HG03025 (cell line): ENCODE measurements at regions not wholly inside any gene's neighbourhood (a gene's known extent, or its start where the extent isn't known, plus 50 kb on each side); places are given as distances from the start of the nearest gene placed in this dataset.
"Not testable (repeated sequence)": the region's sequence is repeated elsewhere in the genome, so short reads cannot be mapped to it uniquely, and the experiment has no call there.

Experiments used
- ATAC-seq: cut with Tn5 transposase; IDR thresholded peaks from one replicate; pipeline ENCODE4 v1.9.1; 2021; ENCODE audit warnings: mild to moderate bottlenecking, moderate library complexity; ENCODE audit not compliant: unreplicated experiment, low FRiP score

- ATAC-seq = no peak
These were observed 1823.5 kb upstream of the LRRTM1 start for GRCh38 chr2:82128051-82128450.

DNA sequence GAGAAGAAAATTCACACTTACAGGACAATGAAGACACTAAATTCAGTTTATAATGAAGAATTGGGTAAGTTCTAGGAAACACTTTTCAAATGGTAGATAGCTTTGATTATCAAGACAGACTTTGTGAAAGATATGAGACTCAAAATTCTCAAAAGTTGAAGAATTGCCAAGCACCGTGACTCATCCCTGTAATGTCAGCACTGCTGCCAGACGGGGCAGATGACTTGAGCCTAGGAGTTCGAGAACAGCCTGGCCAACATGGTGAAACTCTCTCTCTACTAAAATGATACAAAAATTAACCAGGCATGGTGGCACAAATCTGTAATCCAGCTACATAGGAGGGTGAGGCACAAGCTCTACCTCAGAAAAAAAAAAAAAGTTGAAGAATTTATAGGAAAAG lies 1820.1 kb upstream of the LRRTM1 start:
- no peak for ATAC-seq

GRCh38 chr2:82120654-82121053 lies 1816.1 kb upstream of the LRRTM1 start:
- ATAC-seq = no peak

GRCh38 chr2:82120115-82120514 lies 1815.6 kb upstream of the LRRTM1 start:
- ATAC-seq = no peak

- no peak for ATAC-seq
These were observed 1804.9 kb upstream of the LRRTM1 start for GRCh38 chr2:82109418-82109817.

GRCh38 chr2:82098617-82099016 lies 1794.1 kb upstream of the LRRTM1 start:
- ATAC-seq = no peak

DNA sequence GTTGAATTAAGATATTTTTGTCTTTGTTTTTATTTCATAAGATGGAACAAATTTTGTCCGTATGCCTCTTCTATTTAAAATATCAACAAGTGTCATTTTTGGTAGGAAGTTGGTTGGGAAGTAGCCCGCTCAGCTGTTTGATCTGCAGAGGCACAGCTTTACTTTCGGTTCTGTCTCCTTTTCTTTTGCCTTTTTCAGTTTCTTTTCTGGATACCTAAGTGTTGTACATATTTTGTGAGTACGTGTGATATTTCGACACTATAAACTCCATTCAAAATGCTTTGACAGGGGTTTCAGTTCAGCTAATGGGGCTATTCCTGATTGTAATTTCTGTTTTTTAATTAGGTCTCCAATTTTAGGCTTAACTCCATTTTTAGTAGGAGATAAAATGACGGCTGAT lies 1785.0 kb upstream of the LRRTM1 start:
- ATAC-seq = no peak

- ATAC-seq = no peak
These were observed 1780.3 kb upstream of the LRRTM1 start for GRCh38 chr2:82084679-82085392.

DNA sequence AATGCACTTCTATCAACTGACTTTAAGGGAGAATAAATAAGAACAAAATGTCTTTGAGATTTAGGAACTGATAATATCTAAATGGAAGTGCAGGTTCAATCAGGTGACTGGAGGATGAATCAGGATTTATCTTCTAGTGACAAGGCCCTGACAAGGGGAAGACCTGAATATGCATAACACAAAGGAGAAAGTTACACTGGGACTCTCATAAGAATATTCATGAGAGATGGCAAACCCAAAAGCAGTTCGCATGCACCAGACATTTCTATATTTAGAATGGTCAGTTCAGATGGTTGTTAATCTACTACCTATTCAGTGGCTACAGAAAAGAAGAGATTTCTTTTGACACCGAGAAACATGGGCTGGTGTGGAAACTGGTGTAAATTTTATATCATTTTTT lies 1771.3 kb upstream of the LRRTM1 start:
- ATAC-seq = no peak

DNA sequence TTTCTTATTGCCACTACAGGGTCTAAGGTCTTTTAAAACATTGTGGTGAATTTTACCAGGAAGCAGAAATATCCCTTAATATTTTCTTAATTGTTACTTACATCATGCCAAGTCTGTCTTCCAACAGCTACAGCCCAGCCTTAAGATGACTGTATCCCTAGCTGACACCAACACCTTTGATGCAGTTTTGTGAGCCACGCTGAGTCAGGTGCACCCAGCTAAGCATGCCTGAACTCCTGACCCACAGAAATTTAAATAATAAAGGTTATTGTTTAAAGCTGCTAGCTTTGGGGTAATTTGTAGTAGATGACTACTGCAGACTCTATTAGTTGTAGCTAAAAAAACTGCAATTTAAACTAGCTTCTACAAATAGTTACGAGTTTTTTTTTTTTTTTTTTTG lies 1757.9 kb upstream of the LRRTM1 start:
- ATAC-seq = no peak

DNA sequence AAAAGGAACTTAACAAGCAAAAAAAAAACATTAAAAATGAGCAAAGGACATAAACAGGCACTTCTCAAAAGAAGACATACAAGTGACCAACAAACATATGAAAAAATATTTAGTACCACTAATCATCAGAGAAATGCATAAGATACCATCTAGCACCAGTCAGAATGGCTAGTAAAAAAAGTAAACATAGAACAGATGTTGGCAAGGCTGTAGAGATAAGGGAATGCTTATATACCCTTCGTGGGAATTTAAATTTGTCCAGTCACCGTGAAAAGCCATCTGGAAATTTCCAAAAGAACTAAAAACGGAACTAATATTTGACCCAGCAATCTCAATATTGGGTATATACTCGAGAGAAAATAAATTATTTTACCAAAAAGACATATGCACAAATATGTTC lies 1751.3 kb upstream of the LRRTM1 start:
- no peak for ATAC-seq

DNA sequence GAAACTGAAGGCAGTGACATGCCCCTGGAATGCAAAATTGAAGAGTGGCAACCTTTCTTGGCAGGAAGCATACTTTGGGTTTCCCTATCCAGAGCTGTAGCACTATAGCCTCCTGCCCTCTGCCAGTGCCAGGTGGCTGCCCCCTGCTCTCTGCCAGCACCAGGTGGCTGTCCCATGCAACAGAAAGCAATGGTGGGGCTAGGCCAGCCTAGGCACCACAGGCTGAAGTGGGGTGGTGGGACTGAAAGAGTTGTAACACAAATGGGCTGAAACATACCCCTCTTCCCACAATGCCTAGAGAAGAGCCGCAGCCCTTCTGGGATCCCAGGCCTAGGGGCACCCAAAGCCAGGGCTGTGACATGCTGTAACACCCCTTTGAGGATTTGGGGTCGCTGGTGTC lies 1739.3 kb upstream of the LRRTM1 start:
- no peak for ATAC-seq

DNA sequence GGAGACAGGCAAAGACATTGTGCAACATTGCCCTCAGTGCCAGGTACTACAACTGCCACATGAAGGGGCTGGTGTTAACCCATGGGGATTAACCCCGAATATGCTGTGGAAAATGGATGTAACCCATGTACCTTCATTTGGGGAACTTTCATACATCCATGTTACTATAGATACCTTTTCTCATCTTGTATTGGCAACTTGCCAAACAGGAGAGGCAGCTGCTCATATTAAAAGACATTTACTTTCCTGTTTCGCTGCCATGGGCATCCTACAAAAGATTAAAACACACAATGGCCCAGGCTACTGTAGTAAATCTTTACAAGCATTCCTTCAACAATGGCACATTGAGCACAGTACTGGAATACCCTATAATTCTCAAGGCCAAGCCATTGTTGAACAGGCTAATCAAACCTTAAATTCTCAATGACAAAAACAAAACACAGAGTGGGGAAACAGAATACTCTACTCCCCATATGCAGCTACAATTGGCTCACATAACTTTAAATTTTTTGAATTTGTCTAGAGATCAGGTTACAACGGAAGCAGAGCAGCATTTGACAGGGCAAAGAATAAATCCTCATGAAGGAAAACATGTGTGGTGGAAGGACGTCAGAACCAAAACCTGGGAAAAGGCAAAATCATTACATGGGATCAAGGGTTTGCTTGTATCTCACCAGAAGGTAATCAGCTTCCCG lies 1723.5 kb upstream of the LRRTM1 start:
- no peak for ATAC-seq

GRCh38 chr2:82023710-82024109 lies 1719.2 kb upstream of the LRRTM1 start:
- ATAC-seq = no peak

DNA sequence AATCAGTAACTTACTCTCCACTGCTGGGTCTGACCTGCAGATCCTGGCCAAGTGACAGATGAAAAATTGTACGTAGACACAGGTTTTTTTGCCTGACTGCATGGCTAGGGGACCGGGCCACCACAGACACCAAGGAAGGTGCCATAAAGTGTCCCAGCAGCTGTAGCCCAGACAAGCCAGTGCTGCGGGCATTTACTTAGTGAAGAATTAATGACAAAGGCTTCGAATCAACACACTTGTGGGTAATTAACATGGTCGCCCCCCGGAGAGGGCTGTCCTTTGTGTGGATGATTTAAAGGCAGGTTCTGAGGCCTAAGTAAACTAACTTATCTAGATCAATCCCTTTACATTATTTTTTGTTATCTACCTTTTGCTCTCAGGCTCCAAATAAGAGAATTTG lies 1709.1 kb upstream of the LRRTM1 start:
- no peak for ATAC-seq

- no peak for ATAC-seq
These were observed 1702.6 kb upstream of the LRRTM1 start for GRCh38 chr2:82007071-82007664.

DNA sequence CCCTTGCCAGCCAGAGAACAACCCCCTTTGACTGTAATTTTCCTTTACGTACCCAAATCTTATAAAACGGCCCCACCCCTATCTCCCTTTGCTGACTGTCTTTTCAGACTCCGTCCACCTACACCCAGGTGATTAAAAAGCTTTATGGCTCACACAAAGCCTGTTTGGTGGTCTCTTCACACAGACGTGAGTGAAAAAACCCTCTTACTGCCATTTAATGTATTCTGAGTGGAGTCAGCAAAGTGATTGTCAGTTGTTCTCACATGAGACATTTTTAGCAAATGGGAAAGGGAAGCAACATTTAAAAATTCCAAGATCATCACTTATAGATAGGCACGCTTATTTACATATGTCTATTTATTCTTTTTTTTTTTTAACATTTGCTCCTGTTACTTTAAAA lies 1701.3 kb upstream of the LRRTM1 start:
- ATAC-seq = not testable (repeated sequence)

DNA sequence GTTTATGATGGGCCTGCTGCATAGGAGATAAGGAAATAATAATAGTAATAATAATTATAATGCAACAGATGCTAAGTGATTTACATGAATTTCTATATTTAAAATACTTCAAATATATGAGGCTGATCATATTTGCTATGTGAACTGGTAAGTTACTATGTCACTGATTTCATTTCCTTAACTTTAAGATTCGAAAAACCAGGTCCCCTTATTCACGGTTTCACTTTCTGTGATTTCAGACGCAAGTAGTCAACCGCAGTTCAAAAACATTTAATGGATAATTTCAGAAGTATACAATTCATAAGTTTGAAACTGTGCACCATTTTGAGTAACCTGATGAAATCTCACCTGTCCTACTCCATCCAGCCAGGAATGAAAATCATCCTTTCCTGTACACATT lies 1697.1 kb upstream of the LRRTM1 start:
- ATAC-seq = no peak

DNA sequence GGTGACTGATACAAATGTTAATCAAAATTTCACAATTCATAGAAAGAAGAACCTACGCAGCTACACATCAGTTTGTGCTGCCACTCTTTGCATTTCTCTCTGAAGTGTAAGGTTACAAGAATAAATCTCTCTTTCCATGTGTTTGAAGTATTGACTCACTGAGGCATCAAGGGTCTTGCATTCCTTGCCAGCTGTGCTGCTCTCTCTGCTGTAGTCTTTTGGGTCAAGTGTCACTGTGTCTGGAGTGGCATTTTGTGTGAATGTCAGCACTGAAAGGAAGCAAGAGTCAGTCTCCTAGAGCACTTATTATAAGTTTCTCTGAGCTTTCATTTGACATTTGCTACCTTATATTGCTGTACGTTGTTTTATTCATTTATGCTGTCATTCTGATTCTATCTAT lies 1696.1 kb upstream of the LRRTM1 start:
- no peak for ATAC-seq

DNA sequence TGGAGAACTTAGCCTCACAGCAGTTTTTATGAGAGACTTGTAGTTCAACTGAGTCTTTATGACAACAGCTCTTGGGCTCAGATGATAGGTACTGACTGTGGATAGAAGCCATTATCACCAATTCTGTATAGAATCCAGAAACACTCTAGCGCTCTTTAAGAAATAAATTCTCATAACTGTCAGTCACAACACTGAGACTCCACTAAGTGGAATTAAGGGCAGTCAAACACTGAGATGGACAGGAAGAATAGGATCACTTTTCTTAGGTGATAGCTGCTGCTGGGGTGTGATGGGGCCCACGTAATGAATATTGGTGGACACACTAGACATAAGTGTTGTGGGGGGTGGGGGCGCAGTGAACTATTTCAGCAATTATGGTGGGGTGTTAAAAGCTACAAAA lies 1691.8 kb upstream of the LRRTM1 start:
- ATAC-seq = no peak

DNA sequence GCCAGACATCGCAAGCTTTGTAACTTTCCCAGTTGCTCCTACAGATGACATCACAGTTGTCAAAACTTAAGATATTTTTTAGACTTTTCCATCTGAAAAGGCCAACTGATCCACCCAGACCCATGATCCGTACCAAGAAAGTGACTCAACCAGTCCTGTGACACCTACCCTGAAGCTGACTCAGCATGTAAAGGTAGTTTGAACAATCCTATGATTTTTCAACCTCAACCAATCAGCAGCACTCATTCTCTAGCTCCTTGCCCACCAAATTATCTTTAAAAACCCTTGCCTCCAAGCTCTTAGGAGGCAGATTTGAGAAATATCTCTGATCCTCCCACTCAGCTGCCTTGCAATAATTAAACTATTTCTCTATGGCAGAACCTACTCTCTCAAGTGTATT lies 1686.7 kb upstream of the LRRTM1 start:
- ATAC-seq = no peak

DNA sequence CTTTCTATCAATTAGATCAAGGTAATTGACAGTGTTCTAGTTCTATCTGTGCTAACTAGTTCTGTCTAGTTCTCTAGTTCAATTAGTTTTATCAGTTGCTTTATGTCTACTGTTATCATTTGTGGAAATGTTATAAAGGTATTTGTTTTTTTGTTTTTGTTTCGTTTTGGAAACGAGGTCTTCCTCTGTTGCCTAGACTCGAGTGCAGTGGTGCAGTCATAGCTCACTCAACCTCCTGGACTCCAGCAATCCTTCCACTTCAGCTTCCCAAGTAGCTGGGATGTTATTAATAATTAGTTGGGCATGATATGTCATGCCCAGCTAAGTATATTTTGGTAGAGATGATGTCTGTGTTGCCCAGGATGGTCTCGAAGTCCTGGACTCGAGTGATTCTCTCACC lies 1682.8 kb upstream of the LRRTM1 start:
- ATAC-seq = no peak
